ENCODE measurements at regions not wholly inside any gene's neighbourhood (a gene's known extent, or its start where the extent isn't known, plus 50 kb on each side); places are given as distances from the start of the nearest gene placed in this dataset.

DNA sequence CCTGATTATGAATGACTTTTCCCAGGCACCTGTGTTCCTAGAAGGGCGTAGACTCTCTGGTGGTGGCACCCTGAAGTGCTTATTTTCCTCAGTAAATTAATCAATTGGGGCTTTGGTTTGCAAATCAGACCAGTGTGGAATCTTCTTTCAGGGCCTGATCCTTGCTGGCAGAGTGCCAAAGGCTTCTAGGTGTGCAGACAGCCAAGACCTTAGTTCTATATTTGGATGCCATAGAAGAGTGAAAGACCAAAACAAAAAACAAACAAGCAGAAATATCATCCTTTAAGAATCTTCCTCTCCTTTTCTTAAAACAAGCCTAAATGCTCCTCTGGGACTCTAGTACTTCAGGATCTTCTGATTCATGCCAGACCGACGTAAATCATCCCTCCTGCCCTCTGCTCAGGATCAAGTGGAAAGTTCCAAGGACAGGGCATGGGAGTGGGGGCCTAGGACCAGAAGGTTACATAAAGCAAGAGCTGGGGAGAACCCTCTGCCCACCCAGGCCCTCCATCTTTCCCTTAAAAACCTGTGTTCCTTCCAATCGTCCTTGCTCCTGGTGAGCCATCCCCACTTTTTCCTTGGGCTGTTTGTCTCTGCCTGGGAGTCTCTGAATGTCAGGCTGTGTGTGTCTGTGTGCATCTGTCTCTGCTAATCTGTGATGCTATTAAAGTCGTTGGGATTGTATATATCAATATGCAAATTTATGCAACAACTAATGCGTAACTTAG lies 70.5 kb upstream of the MYLIP start:
- no peaks in the 10 kb centered on the region for H3K36me3 ChIP-seq (ENCODE audit: low read depth, low read length)
- intact Hi-C loops (cut with micrococcal nuclease) = no loop called here
- DNase-seq (no peak), ATAC-seq (no peak)
- H4K20me1 ChIP-seq (ENCODE audit: low read length) = no peaks in the 10 kb centered on the region
- no TSS peak for BruUV-seq (replicated peaks)
- H3K27me3 ChIP-seq (ENCODE audit: low read length) = peaks cover 15% of the 10 kb centered on the region; the same call in 1 of the 2 replicates
- H3K9ac ChIP-seq (ENCODE audit: low read length) = no peak overlapping the region
- no peaks in the 10 kb centered on the region for H3F3A ChIP-seq (ENCODE audit: low read length, unreplicated experiment)
- ChIA-PET POLR2A (ENCODE audit: unreplicated experiment) (no interaction called here), CTCF (no interaction called here)
- H3K4me3 ChIP-seq (ENCODE audit: low read length) = no peak overlapping the region
- no peak overlapping the region for H3K4me2 ChIP-seq (ENCODE audit: low read length)
- H3K27ac ChIP-seq (ENCODE audit: low read length) = no peak overlapping the region
- no peaks in the 10 kb centered on the region for H3K9me3 ChIP-seq (ENCODE audit: low read length)
- TF ChIP-seq EZH2 (IDR thresholded peaks at IDR 0.05; ENCODE audit: low read length, unreplicated experiment) = no peak
- H3K9me2 ChIP-seq (replicated peaks; ENCODE audit: low read length) = no peaks in the 10 kb centered on the region
- no peaks in the 10 kb centered on the region for H3K79me2 ChIP-seq (ENCODE audit: low read length)
- no peaks in the 10 kb centered on the region for H3K4me1 ChIP-seq (ENCODE audit: insufficient read depth, low read length)
- H2AFZ ChIP-seq (ENCODE audit: low read length) = no peak overlapping the region

DNA sequence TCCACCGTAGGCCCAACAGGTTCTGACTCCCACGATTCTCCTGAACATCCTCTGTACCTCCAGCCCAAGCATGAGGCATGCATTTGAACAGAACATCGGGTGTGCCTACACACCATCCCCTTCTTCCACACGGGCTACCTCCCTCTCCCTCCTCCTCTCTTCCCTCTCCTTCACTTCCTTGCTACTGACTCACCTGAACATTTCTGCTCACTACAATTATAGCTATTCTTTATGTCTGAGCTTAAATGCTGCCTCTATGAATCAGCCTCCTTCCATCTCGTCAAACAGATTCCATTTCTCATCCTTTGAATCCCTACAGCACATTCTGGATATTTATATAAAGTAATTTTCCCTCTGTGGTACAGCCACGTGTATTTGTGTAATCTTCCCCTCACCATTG lies 71.4 kb upstream of the MYLIP start:
- Histone ChIP-seq H3K9ac (ENCODE audit: low read length) (no peak overlapping the region), H3K9me3 (ENCODE audit: low read length) (no peaks in the 10 kb centered on the region), H3K4me3 (ENCODE audit: low read length) (no peak overlapping the region), H3F3A (ENCODE audit: low read length, unreplicated experiment) (no peaks in the 10 kb centered on the region), H3K9me2 (replicated peaks; ENCODE audit: low read length) (no peaks in the 10 kb centered on the region), H3K27ac (ENCODE audit: low read length) (no peak overlapping the region), H3K4me2 (ENCODE audit: low read length) (no peak overlapping the region), H3K4me1 (ENCODE audit: insufficient read depth, low read length) (no peaks in the 10 kb centered on the region), H3K79me2 (ENCODE audit: low read length) (no peaks in the 10 kb centered on the region), H3K27me3 (ENCODE audit: low read length) (peaks cover 13% of the 10 kb centered on the region; the same call in 1 of the 2 replicates), H4K20me1 (ENCODE audit: low read length) (no peaks in the 10 kb centered on the region), H2AFZ (ENCODE audit: low read length) (no peak overlapping the region), H3K36me3 (ENCODE audit: low read depth, low read length) (no peaks in the 10 kb centered on the region)
- TF ChIP-seq EZH2phosphoT487 (IDR thresholded peaks at IDR 0.05; ENCODE audit: borderline replicate concordance, low read length) = no peak
- TF ChIP-seq EZH2 (IDR thresholded peaks at IDR 0.05; ENCODE audit: low read length, unreplicated experiment) = no peak
- TF ChIP-seq CTCF (conservative IDR thresholded peaks at IDR 0.05; ENCODE audit: low read depth, low read length) = no peak
- CTCF ChIA-PET = no interaction called here
- POLR2A ChIA-PET (ENCODE audit: unreplicated experiment) = no interaction called here
- intact Hi-C loops (cut with micrococcal nuclease) = no loop called here
- BruUV-seq (replicated peaks) = no TSS peak
- no peak for ATAC-seq
- DNase-seq = peak; percentile 46

DNA sequence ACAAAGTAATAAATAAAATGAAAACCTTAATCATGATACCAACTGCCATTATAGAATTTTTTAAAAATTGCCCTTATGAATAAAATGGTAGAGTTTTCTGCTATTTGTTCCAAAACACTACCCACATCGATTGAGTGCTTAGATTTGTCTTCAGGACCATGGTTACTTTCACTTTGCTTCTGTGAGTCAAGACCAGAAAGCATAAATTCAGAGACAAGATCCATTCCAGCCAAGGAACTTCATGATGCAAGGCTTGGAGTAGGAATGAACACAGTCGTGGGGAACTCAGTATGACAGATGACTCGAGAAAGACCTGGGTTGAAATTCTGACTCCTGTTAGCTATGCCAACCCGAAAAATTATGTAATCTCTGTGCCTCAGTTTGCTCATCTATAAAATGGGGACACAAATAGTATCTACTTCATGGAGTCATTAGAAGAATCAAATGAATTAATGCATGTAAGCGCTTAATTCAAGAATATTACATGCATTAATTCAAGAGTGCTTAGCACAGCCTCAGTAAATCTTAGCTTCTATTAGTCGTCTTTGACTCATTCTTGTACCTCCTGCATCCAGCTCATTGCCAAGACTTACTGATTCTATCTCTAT lies 72.5 kb upstream of the MYLIP start:
- CTCF ChIA-PET = no interaction called here
- H2AFZ ChIP-seq (ENCODE audit: low read length) = no peak overlapping the region
- DNase-seq (peak; percentile 9), ATAC-seq (no peak)
- intact Hi-C loops (cut with micrococcal nuclease) = no loop called here
- peaks cover 18% of the 10 kb centered on the region; the same call in 1 of the 2 replicates for H3K27me3 ChIP-seq (ENCODE audit: low read length)
- no TSS peak for BruUV-seq (replicated peaks)
- no peaks in the 10 kb centered on the region for H3K36me3 ChIP-seq (ENCODE audit: low read depth, low read length)
- H3K9me2 ChIP-seq (replicated peaks; ENCODE audit: low read length) = no peaks in the 10 kb centered on the region
- no peaks in the 10 kb centered on the region for H3K79me2 ChIP-seq (ENCODE audit: low read length)
- H3K4me1 ChIP-seq (ENCODE audit: insufficient read depth, low read length) = no peaks in the 10 kb centered on the region
- H3K9me3 ChIP-seq (ENCODE audit: low read length) = no peaks in the 10 kb centered on the region
- H3F3A ChIP-seq (ENCODE audit: low read length, unreplicated experiment) = no peaks in the 10 kb centered on the region
- no peak overlapping the region for H3K4me3 ChIP-seq (ENCODE audit: low read length)
- H4K20me1 ChIP-seq (ENCODE audit: low read length) = no peaks in the 10 kb centered on the region
- POLR2A ChIA-PET (ENCODE audit: unreplicated experiment) = interaction anchor here (0.6 to 0.7 kb wide), 2 partner anchors 73 to 262 kb away, joined by 3 to 4 read pairs; partner anchors contain the start of gene MYLIP
- H3K4me2 ChIP-seq (ENCODE audit: low read length) = 0 out of 2 replicates have a peak overlapping the region, but pooled peaks have one; percentile 1
- no peak for TF ChIP-seq CTCF (conservative IDR thresholded peaks at IDR 0.05; ENCODE audit: low read depth, low read length)
- TF ChIP-seq EZH2 (IDR thresholded peaks at IDR 0.05; ENCODE audit: low read length, unreplicated experiment) = no peak
- no peak for TF ChIP-seq EZH2phosphoT487 (IDR thresholded peaks at IDR 0.05; ENCODE audit: borderline replicate concordance, low read length)
- no peak overlapping the region for H3K27ac ChIP-seq (ENCODE audit: low read length)
- H3K9ac ChIP-seq (ENCODE audit: low read length) = no peak overlapping the region
